ENCODE measurements at regions not wholly inside any gene's neighbourhood (a gene's known extent, or its start where the extent isn't known, plus 50 kb on each side); places are given as distances from the start of the nearest gene placed in this dataset.

- FAIRE-seq (no peak), DNase-seq (ENCODE audit: low read depth in 1 of 2, low spot score in 2 of 2) (no peak)
- Histone ChIP-seq H3K9me3 (ENCODE audit: insufficient read depth in 2 of 2, low read depth in 1 of 2, low read length in 1 of 2) (no peaks in the 10 kb centered on the region; a peak in 1 of 4 replicates), H2BK120ac (replicated peaks; ENCODE audit: low read depth, low read length) (no peak overlapping the region), H3K27me3 (replicated peaks in 1 of 4; ENCODE audit: control insufficient read depth in 3 of 4, extremely low read depth in 1 of 4, insufficient read depth in 3 of 4, low read length in 3 of 4) (no peaks in the 10 kb centered on the region; a peak in 1 of 7 replicates), H3K4ac (replicated peaks; ENCODE audit: insufficient read length, low read depth, low read length) (no peak overlapping the region), H3K79me1 (ENCODE audit: low read depth, low read length) (no peaks in the 10 kb centered on the region), H2AK5ac (ENCODE audit: low read depth, low read length) (no peak overlapping the region), H2AFZ (ENCODE audit: low read length) (no peak overlapping the region), H3K4me2 (ENCODE audit: insufficient read depth in 1 of 2, low read depth in 2 of 2, low read length in 2 of 2) (no peak overlapping the region), H3K23ac (ENCODE audit: insufficient read length) (no peak overlapping the region), H2BK15ac (ENCODE audit: low read length) (no peak overlapping the region), H3K9ac (replicated peaks in 1 of 4; ENCODE audit: extremely low read depth in 1 of 4, low read depth in 3 of 4, low read length in 3 of 4) (no peak overlapping the region), H4K5ac (ENCODE audit: insufficient read length, low read depth, low read length) (no peak overlapping the region), H3K14ac (ENCODE audit: insufficient read length) (no peak overlapping the region), H3K36me3 (ENCODE audit: control insufficient read depth in 2 of 4, insufficient read depth in 4 of 4, low read length in 3 of 4) (no peaks in the 10 kb centered on the region), H3K56ac (replicated peaks; ENCODE audit: insufficient read length, low read depth, low read length) (no peak overlapping the region), H3K27ac (ENCODE audit: low read depth, low read length) (no peak overlapping the region), H2BK20ac (ENCODE audit: low read length) (no peak overlapping the region), H4K8ac (ENCODE audit: extremely low read depth, insufficient read depth, low read length) (no peak overlapping the region), H2BK12ac (ENCODE audit: low read depth, low read length) (no peak overlapping the region), H4K20me1 (replicated peaks in 1 of 2; ENCODE audit: control insufficient read depth in 1 of 2, insufficient read depth in 2 of 2, low read length in 2 of 2) (no peaks in the 10 kb centered on the region), H3K4me1 (replicated peaks in 1 of 4; ENCODE audit: control insufficient read depth in 3 of 4, insufficient read depth in 4 of 4, low read length in 3 of 4) (peaks cover 0 to 1% (median 0%) of the 10 kb centered on the region in 4 experiments; a peak in 2 of 7 replicates), H4K91ac (replicated peaks; ENCODE audit: insufficient read length, low read length) (no peak overlapping the region), H3K18ac (ENCODE audit: extremely low read depth, low read length) (no peak overlapping the region), H2BK5ac (ENCODE audit: low read depth, low read length) (no peak overlapping the region), H3K23me2 (ENCODE audit: low read depth, low read length) (no peaks in the 10 kb centered on the region), H3K79me2 (ENCODE audit: control insufficient read depth in 1 of 2, insufficient read depth in 2 of 2, low read length in 2 of 2) (no peaks in the 10 kb centered on the region), H3K4me3 (ENCODE audit: extremely low read depth in 1 of 4, insufficient read depth in 2 of 4, low read depth in 3 of 4, low read length in 4 of 4) (no peak overlapping the region)
- 90% methylated on average over 11 of the region's 11 CpGs; no CpG with 5 or more reads in 1 of the 2 experiments for WGBS, 2 experiments (ENCODE audit: extremely low coverage in 1 of 2, insufficient coverage in 1 of 2, insufficient read length in 1 of 2, insufficient replicate concordance in 2 of 2, low coverage in 1 of 2, low lambda C conversion rate in 2 of 2, missing lambda C conversion rate in 1 of 2)
- ChIA-PET CTCF (ENCODE audit: partially characterized antibody) (interaction anchor here (0.6 to 1.8 kb wide), 6 partner anchors 9 to 425 kb away, joined by 3 to 5 read pairs (median 3); no protein-coding TSS in a partner anchor), POLR2A (ENCODE audit: partially characterized antibody) (interaction anchor here (0.8 kb wide), 1 partner anchor 33 kb away, joined by 3 read pairs; no protein-coding TSS in a partner anchor)
- TF ChIP-seq CREB1 (IDR thresholded peaks at IDR 0.05) = no peak
- no peak for TF ChIP-seq KDM4A (IDR thresholded peaks at IDR 0.05; ENCODE audit: low read depth, low read length, severe bottlenecking)
- TF ChIP-seq CTCF (IDR thresholded peaks at IDR 0.05; ENCODE audit: control extremely low read depth in 1 of 3, insufficient read depth in 1 of 3, low read depth in 1 of 3, low read length in 3 of 3) = no peak
- no peak for TF ChIP-seq FOSL1 (IDR thresholded peaks at IDR 0.05; ENCODE audit: insufficient read depth, low read depth, low read length)
- TF ChIP-seq KDM5A (IDR thresholded peaks at IDR 0.05; ENCODE audit: low read length) = no peak
- TF ChIP-seq SIRT6 (IDR thresholded peaks at IDR 0.05; ENCODE audit: low read length) = no peak
- no peak for TF ChIP-seq NANOG (IDR thresholded peaks at IDR 0.05; ENCODE audit: insufficient read depth, low read depth, low read length, poor library complexity, severe bottlenecking)
- TF ChIP-seq CBX8 (IDR thresholded peaks at IDR 0.05; ENCODE audit: borderline replicate concordance, low read depth, low read length) = no peak
- no peak for TF ChIP-seq CTBP2 (IDR thresholded peaks at IDR 0.05; ENCODE audit: borderline replicate concordance, insufficient read depth, insufficient read length, low read length)
- no peak for TF ChIP-seq SP4 (IDR thresholded peaks at IDR 0.05; ENCODE audit: low read length)
Observed at GRCh38 chr6:110545081-110545872, 68.9 kb upstream of the SLC22A16 start.

Measured in H1 (cell line).